H1 (cell line): ENCODE measurements at regions not wholly inside any gene's neighbourhood (a gene's known extent, or its start where the extent isn't known, plus 50 kb on each side); places are given as distances from the start of the nearest gene placed in this dataset.

Experiments used
- BRCA1 ChIP-seq: IDR thresholded peaks from 2 replicates; pipeline ENCODE4 v1.6.1; 2012; ENCODE audit warnings: low read depth, low read length, improper control_type of control experiment
- CHD2 ChIP-seq: IDR thresholded peaks from 2 replicates; pipeline ENCODE4 v1.6.1; 2012; ENCODE audit warnings: low read length, improper control_type of control experiment
- CHD7 ChIP-seq: fragments of 300-600 bp; sonication (generic); IDR thresholded peaks from 2 replicates; pipeline ENCODE4 v1.7.1; 2012; ENCODE audit warnings: low read length, moderate library complexity, mild to moderate bottlenecking, inconsistent platforms; ENCODE audit not compliant: insufficient replicate concordance
- CTCF ChIP-seq, 3 experiments: IDR thresholded peaks; 1 replicate in 2 of 3; 2 replicates in 1 of 3; pipeline versions ENCODE4 v1.5.1 to v1.6.1; 2011; ENCODE audit warnings: low read length in 3 of 3, mild to moderate bottlenecking in 3 of 3, inconsistent platforms in 2 of 3, low read depth in 1 of 3, moderate library complexity in 1 of 3; ENCODE audit not compliant: insufficient read depth in 1 of 3; ENCODE audit errors: control extremely low read depth in 1 of 3
- EGR1 ChIP-seq: IDR thresholded peaks from 2 replicates; pipeline ENCODE4 v1.6.1; 2011; ENCODE audit warnings: low read depth, low read length, borderline replicate concordance
- EP300 ChIP-seq, 2 experiments: IDR thresholded peaks; 1 replicate in 1 of 2; 2 replicates in 1 of 2; pipeline ENCODE4 v1.6.1; 2011 to 2012; ENCODE audit warnings: low read depth in 2 of 2, low read length in 2 of 2, mild to moderate bottlenecking in 2 of 2, borderline replicate concordance in 1 of 2, inconsistent platforms in 1 of 2, moderate library complexity in 1 of 2
- POLR2A ChIP-seq, 2 experiments: IDR thresholded peaks; 1 replicate in 1 of 2; 2 replicates in 1 of 2; pipeline ENCODE4 v1.6.1; 2011; ENCODE audit warnings: low read depth in 2 of 2, low read length in 2 of 2, mild to moderate bottlenecking in 2 of 2; ENCODE audit errors: control extremely low read depth in 1 of 2
- POLR2AphosphoS5 ChIP-seq: IDR thresholded peaks from 2 replicates; pipeline ENCODE4 v1.6.1; 2011; ENCODE audit warnings: low read depth, low read length
- SIX5 ChIP-seq: IDR thresholded peaks from 2 replicates; pipeline ENCODE4 v1.6.1; 2011; ENCODE audit warnings: mild to moderate bottlenecking, low read depth, low read length
- SP1 ChIP-seq: IDR thresholded peaks from 2 replicates; pipeline ENCODE4 v1.6.1; 2011; ENCODE audit warnings: low read depth, low read length
- SP2 ChIP-seq: IDR thresholded peaks from 2 replicates; pipeline ENCODE4 v1.6.1; 2012; ENCODE audit warnings: mild to moderate bottlenecking, low read length, inconsistent platforms
- TCF12 ChIP-seq: IDR thresholded peaks from 2 replicates; pipeline ENCODE4 v1.6.1; 2011; ENCODE audit warnings: low read depth, mild to moderate bottlenecking, low read length
- YY1 ChIP-seq: IDR thresholded peaks from 2 replicates; pipeline ENCODE4 v1.6.1; 2011; ENCODE audit warnings: low read depth, mild to moderate bottlenecking, low read length

GRCh38 chr7:116310141-116310540 is 99.8 kb downstream of the TES start:
- TF ChIP-seq POLR2A (IDR thresholded peaks at IDR 0.05; ENCODE audit: control extremely low read depth in 1 of 2, low read depth in 2 of 2, low read length in 2 of 2) (no peak), CTCF (IDR thresholded peaks at IDR 0.05; ENCODE audit: control extremely low read depth in 1 of 3, insufficient read depth in 1 of 3, low read depth in 1 of 3, low read length in 3 of 3) (no peak), CHD7 (no peak), TCF12 (no peak), SP2 (no peak), EP300 (IDR thresholded peaks at IDR 0.05; ENCODE audit: borderline replicate concordance in 1 of 2, low read depth in 2 of 2, low read length in 2 of 2) (no peak), CHD2 (no peak), SP1 (no peak), YY1 (no peak), SIX5 (no peak), EGR1 (no peak), BRCA1 (no peak), POLR2AphosphoS5 (no peak)
